ENCODE measurements at regions not wholly inside any gene's neighbourhood (a gene's known extent, or its start where the extent isn't known, plus 50 kb on each side); places are given as distances from the start of the nearest gene placed in this dataset.
"Not testable (repeated sequence)": the region's sequence is repeated elsewhere in the genome, so short reads cannot be mapped to it uniquely, and the experiment has no call there.

DNA sequence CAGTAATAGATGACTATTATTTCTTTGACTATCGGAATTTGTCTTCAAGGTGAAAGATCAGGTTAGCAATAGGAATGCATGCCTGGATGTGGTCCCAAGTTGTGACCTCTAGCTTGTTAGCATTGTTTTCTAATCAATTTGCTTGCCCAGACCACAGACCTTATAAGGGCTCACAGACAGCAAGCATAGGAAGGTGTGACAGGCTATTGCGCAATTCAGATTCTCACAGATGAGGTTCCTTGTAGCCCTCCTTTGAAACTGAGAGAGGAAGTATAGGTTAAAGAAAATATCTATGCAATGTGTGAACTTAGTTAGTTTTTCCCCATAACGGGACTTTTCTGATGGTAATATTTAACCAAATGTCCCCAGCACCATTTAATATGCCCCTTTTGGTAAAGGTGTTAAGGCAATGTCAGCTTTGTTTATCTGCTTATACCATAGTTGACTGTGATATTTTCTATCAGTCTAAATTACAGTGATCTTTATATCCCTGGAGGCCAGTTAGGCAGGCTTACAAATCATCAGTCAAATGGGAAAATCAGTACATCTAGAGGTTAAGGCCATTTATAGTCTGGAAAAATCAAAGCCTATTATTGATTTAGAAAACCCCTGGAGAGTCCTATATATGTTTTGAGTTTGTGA, 168.1 kb upstream of the MBNL1 start:
- no peak for DNase-seq (ENCODE audit: low read depth)

DNA sequence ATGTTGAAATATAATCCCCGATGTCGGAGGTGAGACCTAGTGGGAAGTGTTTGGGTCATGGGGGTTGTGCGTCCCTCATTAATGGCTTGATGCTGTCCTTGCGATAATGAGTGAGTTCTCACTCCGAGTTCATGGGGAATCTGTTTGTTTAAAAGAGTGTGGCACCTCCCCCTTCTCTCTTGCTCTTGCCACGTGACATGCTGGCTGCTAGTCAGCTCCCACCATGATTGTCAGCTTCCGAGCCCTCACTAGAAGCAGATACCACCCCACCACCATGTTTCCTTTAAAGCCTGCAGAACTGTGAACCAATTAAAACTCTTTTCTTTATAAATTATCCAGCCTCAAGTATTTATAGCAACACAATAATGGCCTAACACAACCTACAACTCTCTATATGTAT, 166.3 kb upstream of the MBNL1 start:
- DNase-seq (ENCODE audit: low read depth): no peak

DNA sequence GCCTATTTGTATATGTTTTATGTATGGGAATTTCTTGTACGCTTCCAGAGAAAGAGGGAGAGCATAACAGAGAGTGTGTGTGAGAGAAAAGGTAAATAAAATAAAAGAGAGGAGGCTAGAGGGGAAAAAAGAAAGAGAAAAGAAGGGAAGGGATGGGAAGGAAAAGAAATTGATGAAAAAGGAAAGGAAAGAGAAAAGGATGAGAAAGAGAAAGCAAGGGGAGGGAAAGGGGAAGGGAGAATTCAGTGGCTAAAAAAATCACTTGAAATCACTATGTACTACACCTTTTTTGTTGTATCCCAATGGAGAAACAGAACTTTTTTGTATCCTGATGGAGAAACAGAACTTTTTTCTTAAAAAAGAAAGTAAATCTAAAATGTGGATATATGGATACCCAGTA, 165.5 kb upstream of the MBNL1 start:
- no peak for DNase-seq (ENCODE audit: low read depth)

DNA sequence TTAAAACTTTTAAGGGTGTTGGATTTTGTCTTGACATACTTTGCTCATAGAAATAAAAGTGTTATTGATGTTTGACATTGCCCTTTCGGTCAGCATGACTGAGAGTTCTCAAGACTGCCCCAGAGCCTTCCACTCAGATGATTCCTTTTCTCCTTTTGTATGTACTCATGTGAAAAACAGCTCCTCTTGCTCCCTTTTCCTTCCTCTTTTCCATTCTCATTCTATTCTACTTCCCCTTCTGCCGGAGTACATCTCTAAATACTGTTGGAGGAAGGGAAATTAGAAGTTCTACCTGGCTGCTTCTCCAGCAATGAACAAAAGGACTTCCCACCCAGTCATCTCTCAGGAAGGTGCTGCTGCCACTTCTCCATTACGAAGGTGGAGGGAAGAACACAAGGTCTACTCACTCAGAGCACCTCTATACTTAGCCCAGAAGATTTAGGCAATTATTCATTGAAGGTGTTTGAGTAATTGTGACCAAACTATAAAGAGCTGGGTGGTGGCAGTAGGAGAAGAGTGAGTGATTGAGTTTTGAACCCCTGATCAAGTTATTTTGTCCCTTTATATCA, 163.8 kb upstream of the MBNL1 start:
- DNase-seq (ENCODE audit: low read depth): no peak

DNA sequence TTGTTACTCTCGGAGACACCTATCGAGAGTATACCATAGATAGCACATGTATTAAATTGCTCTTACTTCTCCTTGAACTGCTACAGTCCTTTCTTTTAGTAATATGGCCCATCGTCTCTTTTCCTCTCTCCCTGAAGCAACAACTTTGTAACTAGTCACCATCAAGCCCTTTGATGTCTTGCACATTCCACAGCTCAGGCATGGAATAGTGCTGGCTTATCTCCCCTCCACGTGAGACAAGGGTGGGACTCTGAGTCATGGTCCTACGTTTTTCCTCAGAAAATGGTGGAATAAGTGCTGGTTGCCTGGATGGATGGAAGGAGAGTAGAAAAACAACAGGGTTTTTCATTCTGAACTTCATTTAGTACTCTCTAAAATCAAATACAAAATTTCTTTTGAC, 163.3 kb upstream of the MBNL1 start:
- no peak for DNase-seq (ENCODE audit: low read depth)

DNA sequence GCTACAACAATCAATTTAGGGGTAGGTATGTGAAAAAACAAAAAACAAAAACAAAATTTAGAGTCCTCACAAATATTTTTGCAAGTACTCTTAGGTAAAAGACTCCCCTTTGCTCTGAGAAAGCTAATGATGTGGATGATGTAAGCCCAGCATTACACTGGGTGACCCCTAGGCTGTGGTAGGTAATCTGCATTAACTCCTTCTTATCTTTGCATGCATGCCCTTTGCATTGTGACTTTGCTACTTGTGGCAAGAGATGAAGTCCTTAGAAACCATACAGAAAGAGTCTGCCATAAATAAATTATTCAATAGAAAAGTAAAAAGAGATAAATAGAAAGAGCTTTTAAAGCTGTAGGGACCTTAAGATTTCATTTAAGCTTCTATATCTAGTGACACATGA, 159.7 kb upstream of the MBNL1 start:
- no peak for DNase-seq (ENCODE audit: low read depth)

DNA sequence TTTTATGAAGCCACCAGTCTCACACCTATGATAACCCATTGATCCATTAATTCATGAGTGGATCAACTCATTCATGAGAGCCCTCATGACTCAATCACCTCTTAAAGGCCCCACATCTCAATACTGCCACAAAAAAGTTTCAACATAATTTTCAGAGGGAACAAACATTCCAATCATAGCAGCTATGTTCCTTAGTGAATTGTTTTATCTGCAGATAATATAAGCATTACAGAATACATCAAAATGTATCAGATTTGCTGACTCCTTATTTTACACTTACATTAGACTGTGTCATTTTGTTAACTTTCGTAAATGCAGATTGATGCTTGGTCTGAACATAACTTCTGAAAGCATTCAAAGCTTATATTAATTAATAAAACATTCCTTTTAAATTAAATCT, 155.3 kb upstream of the MBNL1 start:
- no peak for DNase-seq (ENCODE audit: low read depth)

DNA sequence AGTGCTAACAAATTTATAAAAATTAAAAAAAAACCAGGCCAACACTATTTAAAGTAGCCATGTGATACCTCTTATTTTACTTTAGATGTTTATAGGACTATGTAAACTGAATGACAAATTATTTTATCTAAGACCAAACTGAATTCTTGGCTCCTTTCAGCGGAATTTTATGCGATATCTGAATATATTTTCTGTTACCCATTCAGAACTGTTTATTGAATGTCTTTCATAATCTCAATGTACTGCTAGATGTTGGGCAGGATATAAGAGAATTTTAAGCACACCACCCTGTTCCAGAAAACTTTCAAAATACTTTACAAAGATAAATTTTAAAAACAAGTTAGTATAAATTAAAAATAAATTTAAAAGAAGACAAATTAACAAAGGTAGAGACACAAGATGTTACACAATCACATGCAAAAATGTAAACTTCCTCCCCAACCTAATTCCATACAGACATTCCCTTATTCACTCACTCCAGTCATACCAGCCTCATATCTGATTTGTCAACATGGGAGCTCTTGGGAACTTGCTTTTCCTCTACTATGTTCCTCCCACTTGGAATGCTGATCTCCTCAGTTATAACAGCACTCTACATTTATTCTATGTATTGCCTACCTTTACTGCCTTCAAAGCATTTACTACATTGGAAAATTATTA, 154.6 kb upstream of the MBNL1 start:
- no peak for DNase-seq (ENCODE audit: low read depth)

DNA sequence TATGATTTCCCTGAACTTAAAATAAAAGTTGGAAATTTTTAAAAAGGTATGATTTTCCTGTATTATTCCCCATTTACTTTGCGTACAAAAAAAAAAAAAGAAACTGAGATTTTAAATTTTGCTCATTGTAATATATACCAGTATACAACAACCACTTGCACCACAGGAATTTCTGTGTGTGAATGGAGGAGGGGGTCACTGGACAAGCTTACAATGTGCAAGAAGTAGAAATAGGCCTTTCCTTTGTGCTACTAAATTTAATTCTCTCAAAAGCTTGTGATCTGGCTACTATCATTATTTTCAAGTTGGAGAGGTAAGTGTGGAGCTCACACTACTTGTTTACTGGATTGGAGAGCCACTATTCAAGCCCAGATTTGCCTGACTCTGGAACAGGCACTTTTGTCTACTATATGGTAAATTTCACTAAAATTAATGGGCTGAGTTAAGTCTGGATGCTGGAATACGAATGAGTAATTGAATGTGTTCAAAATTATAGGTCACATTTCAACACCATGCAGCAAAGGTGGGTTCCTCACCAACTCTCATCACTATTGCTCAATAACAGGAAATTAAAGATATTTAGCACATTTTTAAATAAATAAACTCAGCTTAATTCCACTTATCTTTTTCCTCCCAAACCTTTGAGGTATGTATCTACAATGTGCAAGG, 148.0 kb upstream of the MBNL1 start:
- no peak for DNase-seq (ENCODE audit: low read depth)

DNA sequence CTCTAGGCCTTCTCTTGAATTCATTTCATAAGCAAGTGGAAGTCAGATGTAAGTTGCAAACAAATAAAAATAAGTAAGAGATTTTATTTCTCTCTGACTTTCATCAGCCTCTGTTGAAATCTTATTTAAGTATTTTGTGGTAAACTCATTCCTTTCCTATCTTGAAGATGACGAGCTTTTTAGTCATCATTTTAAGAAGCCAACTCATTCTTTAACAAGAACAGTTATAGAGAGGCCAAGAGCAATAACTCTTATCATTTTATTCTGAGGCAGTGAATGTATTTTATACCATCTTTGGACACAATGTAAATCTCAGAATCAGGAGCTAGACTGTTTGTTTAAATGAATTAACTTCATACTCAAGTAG, 147.5 kb upstream of the MBNL1 start:
- no peak for DNase-seq (ENCODE audit: low read depth)

DNA sequence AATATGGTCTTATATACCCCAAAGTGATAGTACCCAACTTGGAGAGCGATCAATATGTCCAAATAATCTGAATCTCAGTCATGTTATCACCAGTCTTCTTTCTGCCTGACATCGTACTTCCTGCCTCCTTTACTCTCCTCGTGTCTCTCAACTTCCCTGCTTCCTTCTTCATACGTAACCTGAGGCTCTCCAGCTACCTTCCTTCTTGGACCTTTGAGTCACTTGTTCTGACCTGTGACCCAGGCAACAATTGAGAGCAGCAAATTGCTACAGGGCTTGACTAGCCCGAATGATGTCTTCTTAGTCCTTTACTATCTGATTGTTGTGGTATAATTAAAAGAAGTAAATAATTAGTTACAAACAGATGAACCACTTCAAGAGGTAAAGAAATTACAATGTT, 145.9 kb upstream of the MBNL1 start:
- no peak for DNase-seq (ENCODE audit: low read depth)

DNA sequence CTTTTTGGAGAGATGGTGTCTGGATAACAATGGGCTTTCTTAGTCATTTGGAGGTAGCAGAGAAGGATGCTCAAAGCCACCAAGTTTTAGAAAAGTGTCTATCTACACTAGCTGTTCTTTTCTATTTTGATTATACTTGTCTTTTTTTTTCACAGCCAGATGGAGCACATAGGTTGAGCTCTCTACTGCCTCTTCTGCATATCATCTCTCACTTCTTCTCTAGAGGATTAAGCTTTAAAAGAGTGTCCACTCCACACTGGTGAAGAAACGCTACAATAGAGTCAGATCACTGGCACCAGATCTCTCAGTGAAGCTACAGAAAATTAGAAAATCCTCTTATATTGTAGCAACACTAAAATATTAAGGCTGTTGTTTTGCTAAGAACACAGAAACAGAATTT, 145.3 kb upstream of the MBNL1 start:
- no peak for DNase-seq (ENCODE audit: low read depth)

DNA sequence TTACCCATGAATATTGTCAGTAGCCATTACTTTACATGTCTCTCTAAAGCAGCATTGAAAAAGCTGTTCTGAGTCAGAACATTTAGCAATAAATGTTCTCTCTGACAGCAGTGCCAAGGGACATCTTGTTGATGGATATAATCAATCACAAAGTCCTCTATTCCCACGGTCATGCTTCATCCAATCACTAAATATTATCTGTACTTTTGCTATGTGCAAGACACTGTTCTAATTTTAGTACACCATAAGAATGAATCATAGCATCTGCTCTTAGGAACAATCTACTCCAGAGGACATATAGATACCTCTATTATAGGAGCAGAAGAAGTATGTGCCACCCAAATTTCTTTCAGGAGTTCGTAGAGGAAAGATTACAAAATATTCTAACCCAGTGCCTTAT, 142.5 kb upstream of the MBNL1 start:
- DNase-seq (ENCODE audit: low read depth): no peak

DNA sequence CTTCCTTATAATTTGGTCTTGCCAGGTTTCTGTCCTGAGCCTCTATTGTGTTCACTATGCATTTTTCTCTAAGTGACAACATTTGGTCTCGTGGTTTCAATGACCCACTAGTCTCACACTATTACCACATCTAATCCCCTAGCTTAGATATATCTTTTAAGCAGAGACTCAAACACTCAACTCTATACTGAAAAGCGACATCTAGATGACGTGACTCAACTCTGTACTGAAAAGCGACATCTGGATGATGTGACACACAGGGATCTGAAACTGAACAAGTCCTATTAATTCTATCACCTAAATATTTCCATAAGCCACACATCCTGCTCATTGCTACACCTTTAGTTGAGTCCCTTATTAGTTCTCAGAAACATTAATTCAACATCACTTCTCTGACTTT, 141.7 kb upstream of the MBNL1 start:
- no peak for DNase-seq (ENCODE audit: low read depth)

DNA sequence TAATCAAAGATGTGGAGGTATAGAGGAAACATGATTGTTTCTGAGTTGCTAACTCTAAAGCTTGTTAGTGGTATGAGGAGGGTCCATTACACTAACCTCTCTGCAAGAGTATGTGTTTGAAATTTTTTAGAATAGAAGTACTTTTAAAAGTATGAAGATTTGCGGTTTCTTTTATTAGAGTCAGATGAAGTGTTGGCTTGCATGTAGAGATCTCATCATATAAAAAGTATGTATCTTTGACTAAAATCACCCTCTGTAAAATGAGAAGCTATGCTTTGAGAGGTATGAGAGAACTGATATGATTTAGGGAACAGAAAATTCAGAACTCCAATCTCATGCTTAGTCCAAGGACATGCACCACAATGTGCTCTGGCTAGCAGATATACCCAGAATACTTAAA, 140.4 kb upstream of the MBNL1 start:
- no peak for DNase-seq (ENCODE audit: low read depth)

DNA sequence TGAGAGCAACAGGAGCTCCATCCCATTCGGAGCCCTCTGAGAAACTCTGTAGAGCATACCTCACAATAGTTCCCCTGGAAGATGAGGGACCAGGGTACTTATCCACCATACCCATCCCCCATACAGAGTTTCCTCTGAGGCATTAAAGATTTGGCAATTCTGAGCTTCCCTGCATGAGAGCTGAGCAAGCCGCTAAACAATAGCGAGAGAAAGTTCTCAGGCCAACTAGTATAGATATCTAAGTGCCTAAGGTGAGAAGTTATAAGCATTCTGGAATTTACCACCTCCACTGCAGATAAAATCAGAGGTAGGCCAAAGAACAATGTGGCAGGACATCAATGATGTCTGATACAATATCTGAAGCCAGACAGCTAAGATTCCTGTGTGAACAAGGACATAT, 129.1 kb upstream of the MBNL1 start:
- DNase-seq (ENCODE audit: low read depth): no peak

DNA sequence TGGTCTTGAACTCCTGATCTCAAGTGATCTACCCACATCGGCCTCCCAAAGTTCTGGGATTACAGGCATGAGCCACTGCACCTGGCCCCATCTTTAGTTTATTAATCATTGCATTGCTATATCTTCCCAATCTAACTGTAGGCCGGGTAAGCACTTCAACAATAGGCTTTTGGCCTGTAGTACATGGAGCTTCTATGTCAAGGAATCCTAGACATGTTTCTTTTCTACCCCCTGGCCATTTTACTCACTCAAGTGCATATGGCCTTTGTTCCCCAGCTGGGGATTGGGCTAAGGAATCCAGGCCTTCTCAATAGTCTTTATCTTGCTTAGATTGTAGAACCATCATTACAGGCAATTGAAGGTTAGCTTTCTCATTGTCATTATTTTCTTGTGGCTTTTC, 122.3 kb upstream of the MBNL1 start:
- DNase-seq (ENCODE audit: low read depth): no peak

DNA sequence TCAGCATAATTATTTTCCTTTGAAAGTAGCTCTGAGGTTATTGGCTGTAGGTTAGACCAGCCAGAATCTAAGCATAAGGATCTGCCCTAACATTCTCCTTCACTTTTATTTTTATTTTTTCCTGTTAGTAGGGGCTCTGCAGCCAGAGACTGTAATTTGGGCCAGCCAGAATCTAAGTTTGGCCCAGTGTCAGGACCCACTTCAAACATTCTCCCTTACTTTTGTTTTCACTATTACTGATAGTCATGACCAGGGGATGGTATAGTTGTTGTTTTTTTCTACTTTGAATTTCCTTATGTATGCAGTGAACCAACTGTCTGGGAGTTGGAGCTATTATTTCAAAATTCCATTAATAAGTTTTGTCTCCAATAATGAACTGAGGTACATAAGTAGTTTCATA, 121.0 kb upstream of the MBNL1 start:
- DNase-seq (ENCODE audit: low read depth): no peak

DNA sequence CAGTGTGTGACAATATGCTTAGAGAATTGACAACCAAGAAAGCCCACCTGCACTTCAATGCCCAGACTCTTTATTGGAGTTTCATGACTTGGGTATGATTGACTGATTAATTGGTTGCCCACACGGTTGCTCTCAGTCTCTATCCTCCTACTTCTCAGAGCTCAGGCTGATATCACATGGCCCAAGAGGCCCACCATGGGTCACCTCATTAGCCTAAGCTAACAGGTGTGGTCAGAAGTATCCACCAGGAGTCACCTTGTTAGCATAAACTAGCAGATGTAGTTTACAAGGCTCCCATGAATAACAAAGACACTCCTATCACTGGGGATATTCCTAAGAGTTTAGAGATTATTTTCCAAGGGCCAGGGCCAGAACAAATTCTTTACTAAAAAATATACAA, 120.2 kb upstream of the MBNL1 start:
- DNase-seq (ENCODE audit: low read depth): no peak

DNA sequence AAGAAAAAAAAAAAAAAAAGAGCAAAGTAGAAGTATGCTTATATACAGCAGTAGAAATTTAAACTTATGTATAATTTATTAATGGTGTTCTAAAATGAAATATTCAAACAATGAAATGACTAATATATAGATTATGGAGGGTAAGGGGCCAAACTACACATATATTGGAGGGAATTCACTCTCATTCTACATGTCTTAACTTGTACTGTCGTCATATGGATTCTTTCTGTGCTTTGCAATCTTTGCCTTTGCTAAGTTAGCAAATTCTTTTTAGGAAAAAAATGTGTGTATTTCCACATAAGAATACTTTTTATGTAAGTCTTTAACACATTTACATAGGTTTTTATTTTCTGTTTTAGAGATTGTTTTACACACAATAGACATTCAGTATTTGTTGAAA, 118.9 kb upstream of the MBNL1 start:
- DNase-seq (ENCODE audit: low read depth): no peak

DNA sequence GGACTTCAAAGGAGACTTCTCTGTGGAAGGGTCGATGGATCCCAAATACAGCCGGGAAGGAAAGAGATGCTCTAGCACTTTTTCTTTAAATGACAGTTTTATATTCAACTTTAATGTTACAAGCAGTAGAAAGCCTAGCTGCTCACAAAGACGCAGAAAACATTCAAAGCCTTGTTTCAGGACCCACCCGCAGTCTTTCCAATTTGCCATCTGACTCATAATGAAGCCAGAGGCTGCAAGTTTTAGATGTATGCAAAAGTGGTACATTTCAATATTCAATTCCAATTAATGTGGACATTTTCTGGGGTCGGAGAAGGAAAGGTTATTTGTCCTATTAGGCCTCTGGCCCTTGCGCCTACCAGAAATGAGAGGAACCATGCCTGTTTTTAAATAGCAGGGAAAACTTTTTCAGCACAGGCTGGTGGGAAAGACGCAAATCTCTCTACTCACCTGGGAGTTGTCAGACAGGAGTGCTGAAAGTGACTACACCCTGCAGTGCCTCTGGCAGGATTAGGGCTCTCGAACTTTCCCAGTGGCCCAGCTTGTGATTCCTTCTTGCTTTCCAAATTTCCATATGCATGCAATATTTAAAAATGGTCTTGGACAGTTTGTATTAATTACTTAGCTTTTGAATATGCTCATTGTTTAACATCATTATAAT, 117.4 kb upstream of the MBNL1 start:
- DNase-seq (ENCODE audit: low read depth): no peak

DNA sequence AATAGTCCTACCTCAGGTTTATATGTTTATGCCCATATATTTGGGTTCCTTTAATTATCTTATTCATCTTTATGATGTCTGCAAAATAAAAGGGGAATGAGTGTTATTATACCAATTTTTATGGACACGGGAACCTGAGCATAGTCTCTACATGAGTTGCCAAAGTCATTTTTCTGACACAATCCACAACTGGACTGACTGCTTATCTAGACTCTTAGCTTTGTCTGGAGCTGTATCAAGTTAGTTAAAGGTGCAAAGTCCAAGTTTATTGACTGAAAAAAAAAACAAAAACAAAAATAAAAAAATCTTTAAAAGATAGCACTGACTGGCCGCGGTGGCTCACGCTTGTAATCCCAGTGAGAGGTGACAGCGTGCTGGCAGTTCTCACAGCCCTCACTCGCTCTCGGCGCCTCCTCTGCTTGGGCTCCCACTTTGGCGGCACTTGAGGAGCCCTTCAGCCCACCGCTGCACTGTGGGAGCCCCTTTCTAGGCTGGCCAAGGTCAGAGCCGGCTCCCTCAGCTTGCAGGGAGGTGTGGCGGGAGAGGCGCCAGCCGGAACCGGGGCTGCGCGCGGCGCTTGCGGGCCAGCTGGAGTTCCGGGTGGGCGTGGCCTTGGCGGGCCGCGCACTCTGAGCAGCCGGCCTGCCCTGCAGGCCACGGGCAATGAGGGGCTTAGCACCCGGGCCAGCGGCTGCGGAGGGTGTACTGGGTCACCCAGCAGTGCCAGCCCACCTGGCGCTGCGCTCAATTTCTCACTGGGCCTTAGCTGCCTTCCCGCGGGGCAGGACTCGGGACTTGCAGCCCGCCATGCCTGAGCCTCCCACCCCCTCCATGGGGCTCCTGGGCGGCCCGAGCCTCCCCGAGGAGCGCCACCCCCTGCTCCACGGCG, 116.6 kb upstream of the MBNL1 start:
- DNase-seq (ENCODE audit: low read depth): not testable (repeated sequence)
